PC-9 (cell line): ENCODE measurements at regions not wholly inside any gene's neighbourhood (a gene's known extent, or its start where the extent isn't known, plus 50 kb on each side); places are given as distances from the start of the nearest gene placed in this dataset.

Experiments used
- BruUV-seq: library from RNA; stranded (reverse); fragments of 400-500 nt; replicated peaks from 2 replicates; lab custom pipeline; 2021; lab: Mats Ljungman, UMichigan
- CTCF ChIA-PET: fragments of 300-600 bp; sonication (Branson Sonifier 250); formaldehyde crosslinking; loops from one replicate; lab custom pipeline; 2022; ENCODE audit warnings: antibody characterized with exemption; lab: Charles Lee
- POLR2A ChIA-PET: fragments of 300-600 bp; sonication (Branson Sonifier 250); formaldehyde crosslinking; loops from one replicate; lab custom pipeline; 2022; ENCODE audit warnings: antibody characterized with exemption; ENCODE audit not compliant: unreplicated experiment; lab: Charles Lee
- DNase-seq, 2 experiments: peaks; one replicate each; pipeline versions ENCODE4 v3.0.0 to v3.0.0-alpha.2; 2015 to 2022; ENCODE audit warnings: mixed read lengths in 1 of 2
- H2AFZ ChIP-seq: fragments of 200-600 bp; sonication (generic); 2 replicates; pipeline ENCODE4 v1.8.1; 2017; ENCODE audit warnings: antibody characterized with exemption
- H3F3A ChIP-seq: fragments of 200-600 bp; sonication (generic); 2 replicates; pipeline ENCODE4 v1.8.1; 2017; ENCODE audit warnings: antibody characterized with exemption, mild to moderate bottlenecking, low read depth; ENCODE audit not compliant: insufficient read depth
- H3K27ac ChIP-seq: fragments of 200-600 bp; sonication (generic); 2 replicates; pipeline ENCODE4 v1.6.1; 2016; ENCODE audit warnings: mixed run types
- H3K27me3 ChIP-seq: fragments of 200-600 bp; sonication (generic); 2 replicates; pipeline ENCODE4 v1.6.1; 2016; ENCODE audit warnings: low read depth, mixed run types; ENCODE audit not compliant: insufficient read depth
- H3K36me3 ChIP-seq: fragments of 200-600 bp; sonication (generic); 2 replicates; pipeline ENCODE4 v1.6.1; 2016; ENCODE audit warnings: low read depth, mixed run types
- H3K4me1 ChIP-seq: fragments of 200-600 bp; sonication (generic); replicated peaks from 2 replicates; pipeline ENCODE4 v1.6.1; 2016; ENCODE audit warnings: mixed run types; ENCODE audit not compliant: insufficient read depth
- H3K4me2 ChIP-seq: fragments of 200-600 bp; sonication (generic); 2 replicates; pipeline ENCODE4 v1.6.1; 2017; ENCODE audit warnings: mixed run types
- H3K4me3 ChIP-seq: fragments of 200-600 bp; sonication (generic); 2 replicates; pipeline ENCODE4 v1.6.1; 2016; ENCODE audit warnings: mixed run types
- H3K79me2 ChIP-seq: fragments of 200-600 bp; sonication (generic); 2 replicates; pipeline ENCODE4 v1.6.1; 2017; ENCODE audit warnings: low read depth, mixed run types
- H3K9me2 ChIP-seq: fragments of 200-600 bp; sonication (generic); 2 replicates; pipeline ENCODE4 v1.8.1; 2017; ENCODE audit warnings: mild to moderate bottlenecking; ENCODE audit not compliant: insufficient read depth
- H3K9me3 ChIP-seq: fragments of 200-600 bp; sonication (generic); 2 replicates; pipeline ENCODE4 v1.8.1; 2016; ENCODE audit warnings: low read depth; ENCODE audit not compliant: insufficient read depth
- H4K20me1 ChIP-seq: fragments of 200-600 bp; sonication (generic); 2 replicates; pipeline ENCODE4 v1.8.1; 2017; ENCODE audit not compliant: insufficient read depth
- CTCF ChIP-seq: fragments of 200-600 bp; sonication (generic); conservative IDR thresholded peaks from 2 replicates; pipeline ENCODE4 v1.6.1; 2017; ENCODE audit warnings: mixed run types, antibody characterized with exemption, mild to moderate bottlenecking, moderate library complexity
- EZH2 ChIP-seq: fragments of 200-600 bp; sonication (generic); IDR thresholded peaks from 2 replicates; pipeline ENCODE4 v1.8.0; 2017; ENCODE audit warnings: antibody characterized with exemption, low read depth
- intact Hi-C: fragments of 100-400 bp; cut with micrococcal nuclease; formaldehyde crosslinking; loops from one replicate; pipeline ENCODE4 v1.10.0; 2022; ENCODE audit not compliant: unreplicated experiment

GRCh38 chr16:64470916-64471315 is 650.9 kb downstream of the CDH11 start:
- no peak overlapping the region for H2AFZ ChIP-seq
- H3F3A ChIP-seq = no peaks in the 10 kb centered on the region
- H3K36me3 ChIP-seq = no peaks in the 10 kb centered on the region
- no TSS peak for BruUV-seq
- POLR2A ChIA-PET = no interaction called here
- peaks cover 3% of the 10 kb centered on the region; the same call in 1 of the 2 replicates for H3K27me3 ChIP-seq
- intact Hi-C loops = no loop called here
- no peaks in the 10 kb centered on the region for H3K79me2 ChIP-seq
- no peaks in the 10 kb centered on the region for H3K9me2 ChIP-seq
- H3K4me3 ChIP-seq = no peak overlapping the region
- no peaks in the 10 kb centered on the region for H4K20me1 ChIP-seq
- no peak overlapping the region for H3K27ac ChIP-seq
- no peaks in the 10 kb centered on the region for H3K9me3 ChIP-seq
- CTCF ChIA-PET = no interaction called here
- H3K4me1 ChIP-seq = no peaks in the 10 kb centered on the region
- TF ChIP-seq CTCF (no peak), EZH2 (no peak)
- no peak overlapping the region for H3K4me2 ChIP-seq
- no peak for DNase-seq

GRCh38 chr16:64469906-64470702 is 651.8 kb downstream of the CDH11 start:
- Histone ChIP-seq H3K27me3 (peaks cover 3% of the 10 kb centered on the region; the same call in 1 of the 2 replicates), H3K9me2 (no peaks in the 10 kb centered on the region), H4K20me1 (no peaks in the 10 kb centered on the region), H3K9me3 (no peaks in the 10 kb centered on the region), H2AFZ (no peak overlapping the region), H3K36me3 (no peaks in the 10 kb centered on the region), H3F3A (no peaks in the 10 kb centered on the region), H3K4me2 (no peak overlapping the region), H3K4me3 (no peak overlapping the region), H3K79me2 (no peaks in the 10 kb centered on the region), H3K27ac (no peak overlapping the region), H3K4me1 (no peaks in the 10 kb centered on the region)
- TF ChIP-seq EZH2 (no peak), CTCF (no peak)
- intact Hi-C loops = no loop called here
- DNase-seq = no peak
- BruUV-seq = no TSS peak
- CTCF ChIA-PET = no interaction called here
- POLR2A ChIA-PET = no interaction called here

GRCh38 chr16:64469351-64469750 is 652.5 kb downstream of the CDH11 start:
- Histone ChIP-seq H3K4me3 (no peak overlapping the region), H2AFZ (no peak overlapping the region), H3K36me3 (no peaks in the 10 kb centered on the region), H3K4me2 (no peak overlapping the region), H3K9me2 (no peaks in the 10 kb centered on the region), H3F3A (no peaks in the 10 kb centered on the region), H3K27me3 (no peaks in the 10 kb centered on the region; the same call in 1 of the 2 replicates), H3K27ac (no peak overlapping the region), H3K79me2 (no peaks in the 10 kb centered on the region), H3K9me3 (no peaks in the 10 kb centered on the region), H4K20me1 (no peaks in the 10 kb centered on the region), H3K4me1 (no peaks in the 10 kb centered on the region)
- TF ChIP-seq CTCF (no peak), EZH2 (no peak)
- CTCF ChIA-PET = no interaction called here
- POLR2A ChIA-PET = no interaction called here
- intact Hi-C loops = no loop called here
- no TSS peak for BruUV-seq
- no peak for DNase-seq
